Endothelial cell of umbilical vein (primary cell): ENCODE measurements at regions not wholly inside any gene's neighbourhood (a gene's known extent, or its start where the extent isn't known, plus 50 kb on each side); places are given as distances from the start of the nearest gene placed in this dataset.

Source experiments
- BruUV-seq: library from RNA; stranded (reverse); fragments of 400-500 nt; replicated peaks from 2 replicates; lab custom pipeline; 2021; lab: Mats Ljungman, UMichigan
- CTCF ChIA-PET: fragments of 300-600, 350-600 bp; sonication (Branson Sonifier 250); formaldehyde crosslinking; loops from one replicate; lab custom pipeline; 2021; ENCODE audit warnings: antibody characterized with exemption, inconsistent platforms; lab: Charles Lee
- POLR2A ChIA-PET: fragments of 300-600, 350-600 bp; sonication (Branson Sonifier 250); formaldehyde crosslinking; loops from one replicate; lab custom pipeline; 2021; ENCODE audit warnings: antibody characterized with exemption, inconsistent platforms; lab: Charles Lee
- DNase-seq: peaks from one replicate; pipeline ENCODE4 v3.0.0-alpha.2; 2011; ENCODE audit warnings: low read depth, low spot score
- FAIRE-seq: peaks from 2 replicates; lab custom pipeline; 2011; peaks lifted over from hg19 to GRCh38; lab: Jason Lieb, UNC
- H2AFZ ChIP-seq: 2 replicates; pipeline ENCODE4 v1.6.0; 2012; ENCODE audit warnings: low read depth, low read length, control low read depth, inconsistent platforms
- H3K27ac ChIP-seq: 2 replicates; pipeline ENCODE4 v1.5.1; 2011; ENCODE audit warnings: low read depth, mild to moderate bottlenecking, control low read depth, low read length, moderate library complexity; ENCODE audit not compliant: insufficient read depth
- H3K27me3 ChIP-seq, 2 experiments: 2 replicates each; pipeline versions ENCODE4 v1.6.0 to v1.6.1; 2011; ENCODE audit warnings: low read length in 2 of 2, mixed read lengths in 1 of 2; ENCODE audit not compliant: control insufficient read depth in 2 of 2, insufficient read depth in 2 of 2
- H3K36me3 ChIP-seq, 2 experiments: 2 replicates in 1 of 2; 3 replicates in 1 of 2; pipeline ENCODE4 v1.5.1; 2011; ENCODE audit warnings: low read length in 2 of 2, mild to moderate bottlenecking in 1 of 2, moderate library complexity in 1 of 2; ENCODE audit not compliant: control insufficient read depth in 2 of 2, insufficient read depth in 2 of 2; ENCODE audit errors: extremely low read depth in 1 of 2
- H3K4me1 ChIP-seq: 3 replicates; pipeline ENCODE4 v1.5.1; 2011; ENCODE audit warnings: mild to moderate bottlenecking, low read length; ENCODE audit not compliant: control insufficient read depth, insufficient read depth; ENCODE audit errors: extremely low read depth
- H3K4me2 ChIP-seq: 2 replicates; pipeline ENCODE4 v1.6.1; 2011; ENCODE audit warnings: low read length, control low read depth, mixed read lengths; ENCODE audit not compliant: insufficient read depth
- H3K4me3 ChIP-seq, 3 experiments: fragments of 200-600 bp in 1 of 3; sonication (generic), shearing (Covaris generic) in 1 of 3; replicated peaks in 1 of 3; 2 replicates each; pipeline ENCODE4 v1.5.1; 2011 to 2016; ENCODE audit warnings: control low read depth in 3 of 3, low read length in 3 of 3, mild to moderate bottlenecking in 2 of 3, inconsistent platforms in 1 of 3, low read depth in 1 of 3, moderate library complexity in 1 of 3; ENCODE audit not compliant: insufficient read depth in 1 of 3
- H3K79me2 ChIP-seq: 2 replicates; pipeline ENCODE4 v1.6.0; 2012; ENCODE audit warnings: low read length, inconsistent platforms; ENCODE audit not compliant: control insufficient read depth, insufficient read depth
- H3K9ac ChIP-seq: replicated peaks from 2 replicates; pipeline ENCODE3; 2011; ENCODE audit warnings: low read length, control low read depth; ENCODE audit not compliant: insufficient read depth; ENCODE audit errors: extremely low read depth
- H3K9me1 ChIP-seq: replicated peaks from 3 replicates; pipeline ENCODE4 v1.6.0; 2011; ENCODE audit warnings: mild to moderate bottlenecking, low read length; ENCODE audit not compliant: control insufficient read depth, insufficient read depth; ENCODE audit errors: extremely low read depth
- H3K9me3 ChIP-seq: replicated peaks from 2 replicates; pipeline ENCODE4 v1.5.1; 2012; ENCODE audit warnings: low read length, inconsistent platforms; ENCODE audit not compliant: control insufficient read depth, insufficient read depth
- H4K20me1 ChIP-seq: replicated peaks from 2 replicates; pipeline ENCODE3; 2011; ENCODE audit warnings: mild to moderate bottlenecking, low read length; ENCODE audit not compliant: control insufficient read depth, insufficient read depth; ENCODE audit errors: extremely low read depth
- CTCF ChIP-seq, 2 donors: IDR thresholded peaks; 1 replicate in 1 of 2; 2 replicates in 1 of 2; pipeline ENCODE4 v1.5.1; 2011; ENCODE audit warnings: low read length in 2 of 2, mild to moderate bottlenecking in 2 of 2, moderate library complexity in 2 of 2, control low read depth in 1 of 2, inconsistent platforms in 1 of 2, low read depth in 1 of 2; ENCODE audit not compliant: insufficient read depth in 1 of 2; ENCODE audit errors: extremely low read depth in 1 of 2
- EZH2 ChIP-seq: IDR thresholded peaks from 2 replicates; pipeline ENCODE4 v1.6.1; 2012; ENCODE audit warnings: borderline replicate concordance, low read depth, mild to moderate bottlenecking, moderate library complexity, low read length, inconsistent platforms; ENCODE audit not compliant: severe bottlenecking
- FOS ChIP-seq: IDR thresholded peaks from 2 replicates; pipeline ENCODE4 v1.6.1; 2011; ENCODE audit warnings: mild to moderate bottlenecking, low read length, moderate library complexity, borderline replicate concordance; ENCODE audit not compliant: insufficient read depth
- GATA2 ChIP-seq: IDR thresholded peaks from 2 replicates; pipeline ENCODE4 v1.7.0; 2011; ENCODE audit warnings: low read depth, mild to moderate bottlenecking, moderate library complexity, mixed read lengths, low read length; ENCODE audit not compliant: insufficient read length, insufficient read depth
- JUN ChIP-seq: IDR thresholded peaks from 2 replicates; pipeline ENCODE4 v1.6.1; 2011; ENCODE audit warnings: borderline replicate concordance, low read depth; ENCODE audit not compliant: insufficient read length, insufficient read depth
- MAX ChIP-seq: IDR thresholded peaks from 2 replicates; pipeline ENCODE4 v1.6.1; 2011; ENCODE audit not compliant: insufficient read depth, insufficient read length
- MYC ChIP-seq: IDR thresholded peaks from one replicate; pipeline ENCODE4 v1.6.1; 2011; ENCODE audit warnings: mild to moderate bottlenecking, low read depth, low read length
- POLR2A ChIP-seq: IDR thresholded peaks from 2 replicates; pipeline ENCODE4 v1.6.1; 2012; ENCODE audit warnings: low read depth, mild to moderate bottlenecking, control low read depth, low read length
- POLR2AphosphoS5 ChIP-seq: IDR thresholded peaks from 2 replicates; pipeline ENCODE4 v1.6.1; 2012; ENCODE audit warnings: low read depth, mild to moderate bottlenecking, control low read depth, low read length, moderate library complexity; ENCODE audit not compliant: insufficient read depth
- dilution Hi-C: fragments of 300-500 bp; cut with MboI; formaldehyde crosslinking; loops from one replicate; pipeline ENCODE4 v1.15.0; 2019; ENCODE audit warnings: low sequenced_read_pairs; ENCODE audit not compliant: extremely low pct_ligation_motif_present
- intact Hi-C: fragments of 100-400 bp; cut with micrococcal nuclease; formaldehyde crosslinking; loops from one replicate; pipeline ENCODE4 v1.10.0; 2022

- intact Hi-C loops (no loop called here), dilution Hi-C loops (no loop called here)
- FAIRE-seq (no peak), DNase-seq (no peak)
- ChIA-PET POLR2A (no interaction called here), CTCF (no interaction called here)
- no peaks in the 10 kb centered on the region for H3K27me3 ChIP-seq
- TF ChIP-seq EZH2 = no peak
- no peak for TF ChIP-seq JUN
- no peak for TF ChIP-seq POLR2AphosphoS5
- TF ChIP-seq POLR2A = no peak
- TF ChIP-seq FOS = no peak
- TF ChIP-seq CTCF (IDR thresholded peaks at IDR 0.05; ENCODE audit: extremely low read depth in 1 of 2, insufficient read depth in 1 of 2, low read depth in 1 of 2, low read length in 2 of 2) = no peak
- TF ChIP-seq GATA2 = no peak
- no peak for TF ChIP-seq MYC
- TF ChIP-seq MAX = no peak
- no peaks in the 10 kb centered on the region for H3K79me2 ChIP-seq
- no peak overlapping the region for H3K9ac ChIP-seq
- peaks cover 6% of the 10 kb centered on the region for H3K4me1 ChIP-seq
- H3K9me3 ChIP-seq = no peaks in the 10 kb centered on the region
- H3K36me3 ChIP-seq = no peaks in the 10 kb centered on the region
- H3K9me1 ChIP-seq = no peaks in the 10 kb centered on the region
- no TSS peak for BruUV-seq
- no peak overlapping the region for H3K4me3 ChIP-seq
- no peak overlapping the region for H3K27ac ChIP-seq
- peak overlapping the region; percentile 34 for H2AFZ ChIP-seq
- no peak overlapping the region for H3K4me2 ChIP-seq
- no peaks in the 10 kb centered on the region for H4K20me1 ChIP-seq
These were observed 91.0 kb upstream of the PLPPR4 start for GRCh38 chr1:99173282-99173681.
